Colonic mucosa (tissue), 4 donors: ENCODE measurements at regions not wholly inside any gene's neighbourhood (a gene's known extent, or its start where the extent isn't known, plus 50 kb on each side); places are given as distances from the start of the nearest gene placed in this dataset.
A peak's percentile ranks its signal among the peaks of the same experiment; 100 is the strongest.

Experiments
- DNase-seq: peaks from one replicate; pipeline ENCODE4 v3.0.0-alpha.2; 2020
- H3K27ac ChIP-seq: fragments of 200-600 bp; one replicate; pipeline ENCODE4 v1.8.0; 2021
- H3K27me3 ChIP-seq: fragments of 200-600 bp; one replicate; pipeline ENCODE4 v1.8.0; 2021
- H3K36me3 ChIP-seq: fragments of 200-600 bp; one replicate; pipeline ENCODE4 v1.8.0; 2021
- H3K4me1 ChIP-seq: fragments of 200-600 bp; one replicate; pipeline ENCODE4 v1.8.0; 2021; ENCODE audit warnings: mild to moderate bottlenecking
- H3K4me3 ChIP-seq: fragments of 200-600 bp; one replicate; pipeline ENCODE4 v1.8.0; 2021
- H3K9ac ChIP-seq, 2 donors: one replicate each; pipeline ENCODE4 v1.7.0; 2013; ENCODE audit warnings: control low read depth in 2 of 2, low read depth in 2 of 2, low read length in 2 of 2
- H3K9me3 ChIP-seq: fragments of 200-600 bp; one replicate; pipeline ENCODE4 v1.8.0; 2021
- CTCF ChIP-seq: fragments of 200-600 bp; IDR thresholded peaks from one replicate; pipeline ENCODE4 v1.8.0; 2022; ENCODE audit warnings: antibody characterized with exemption, mild to moderate bottlenecking
- intact Hi-C: fragments of 100-400 bp; cut with DNase I; formaldehyde crosslinking; loops from one replicate; pipeline ENCODE4 v1.14.1; 2022
- donor health status: healthy.
- donor health status: DM: no; HTN: no; CAD: no.
- donor health status: DM: no; HTN: no; CAD: no.

GRCh38 chr14:105851716-105852377, 325.5 kb downstream of the TMEM121 start:
- Histone ChIP-seq H3K9me3 (no peaks in the 10 kb centered on the region), H3K36me3 (no peaks in the 10 kb centered on the region), H3K27ac (no peak overlapping the region), H3K9ac (no peak overlapping the region), H3K27me3 (no peaks in the 10 kb centered on the region), H3K4me1 (no peaks in the 10 kb centered on the region), H3K4me3 (no peak overlapping the region)
- intact Hi-C loops, result no loop called here
- TF ChIP-seq CTCF, result no peak
- peak; percentile 9 for DNase-seq

GRCh38 chr14:105852378-105853088, 326.1 kb downstream of the TMEM121 start:
- DNase-seq, result peak; percentile 7
- no peaks in the 10 kb centered on the region for H3K9me3 ChIP-seq
- intact Hi-C loops, result no loop called here

GRCh38 chr14:105853089-105853906, 326.9 kb downstream of the TMEM121 start:
- no peaks in the 10 kb centered on the region for H3K36me3 ChIP-seq
- no peak for TF ChIP-seq CTCF
- intact Hi-C loops, result no loop called here
- no peak overlapping the region for H3K27ac ChIP-seq
- no peaks in the 10 kb centered on the region for H3K27me3 ChIP-seq
- H3K4me3 ChIP-seq, result no peak overlapping the region
- H3K9me3 ChIP-seq, result no peaks in the 10 kb centered on the region
- no peaks in the 10 kb centered on the region for H3K4me1 ChIP-seq
- DNase-seq, result peak; percentile 12
- no peak overlapping the region for H3K9ac ChIP-seq

More at GRCh38 chr14:105852378-105853088, 326.1 kb downstream of the TMEM121 start:
- no peak for TF ChIP-seq CTCF
- Histone ChIP-seq H3K4me1 (no peaks in the 10 kb centered on the region), H3K36me3 (no peaks in the 10 kb centered on the region), H3K27ac (no peak overlapping the region), H3K27me3 (no peaks in the 10 kb centered on the region), H3K4me3 (no peak overlapping the region), H3K9ac (no peak overlapping the region)

GRCh38 chr14:105853907-105854599, 327.7 kb downstream of the TMEM121 start:
- no peaks in the 10 kb centered on the region for H3K27me3 ChIP-seq
- H3K4me3 ChIP-seq, result no peak overlapping the region
- no peaks in the 10 kb centered on the region for H3K4me1 ChIP-seq
- H3K9ac ChIP-seq, result no peak overlapping the region
- H3K9me3 ChIP-seq, result no peaks in the 10 kb centered on the region
- intact Hi-C loops, result no loop called here
- TF ChIP-seq CTCF, result no peak
- DNase-seq, result peak; percentile 12
- no peak overlapping the region for H3K27ac ChIP-seq
- H3K36me3 ChIP-seq, result no peaks in the 10 kb centered on the region

GRCh38 chr14:105854600-105855245, 328.3 kb downstream of the TMEM121 start:
- no peak overlapping the region for H3K27ac ChIP-seq

More at GRCh38 chr14:105854600-105855245, 328.3 kb downstream of the TMEM121 start:
- TF ChIP-seq CTCF, result no peak
- intact Hi-C loops, result no loop called here
- peak; percentile 8 for DNase-seq
- Histone ChIP-seq H3K36me3 (no peaks in the 10 kb centered on the region), H3K27me3 (no peaks in the 10 kb centered on the region), H3K9me3 (no peaks in the 10 kb centered on the region), H3K4me3 (no peak overlapping the region), H3K4me1 (no peaks in the 10 kb centered on the region), H3K9ac (no peak overlapping the region)
